Osteocyte (in vitro differentiated cells): ENCODE measurements at regions not wholly inside any gene's neighbourhood (a gene's known extent, or its start where the extent isn't known, plus 50 kb on each side); places are given as distances from the start of the nearest gene placed in this dataset.

Source experiments
- DNase-seq: peaks from one replicate; pipeline ENCODE4 v3.0.0; 2021; ENCODE audit warnings: mixed read lengths; ENCODE audit not compliant: unreplicated experiment; ENCODE audit errors: extremely low spot score
- H3K27ac Mint-ChIP-seq: one replicate; pipeline ENCODE4 v1.8.0; 2021; ENCODE audit warnings: mild to moderate bottlenecking, mixed read lengths; ENCODE audit not compliant: unreplicated experiment
- H3K27me3 Mint-ChIP-seq: one replicate; pipeline ENCODE4 v1.8.0; 2021; ENCODE audit warnings: mixed read lengths; ENCODE audit not compliant: unreplicated experiment
- H3K36me3 Mint-ChIP-seq: one replicate; pipeline ENCODE4 v1.8.0; 2021; ENCODE audit warnings: mixed read lengths; ENCODE audit not compliant: unreplicated experiment
- H3K4me1 Mint-ChIP-seq: one replicate; pipeline ENCODE4 v1.8.0; 2021; ENCODE audit warnings: mixed read lengths; ENCODE audit not compliant: unreplicated experiment
- H3K4me3 Mint-ChIP-seq: one replicate; pipeline ENCODE4 v1.8.0; 2021; ENCODE audit warnings: mild to moderate bottlenecking, moderate library complexity, mixed read lengths; ENCODE audit not compliant: unreplicated experiment
- H3K9me3 Mint-ChIP-seq: one replicate; pipeline ENCODE4 v1.8.0; 2021; ENCODE audit warnings: mixed read lengths; ENCODE audit not compliant: unreplicated experiment
- CTCF ChIP-seq: fragments of 200-600 bp; sonication (generic); IDR thresholded peaks from 2 replicates; pipeline ENCODE4 v1.5.0; 2021; ENCODE audit warnings: antibody characterized with exemption, mild to moderate bottlenecking, moderate library complexity

- Mint-ChIP-seq H3K4me1 (no peaks in the 10 kb centered on the region), H3K27me3 (peaks cover 2% of the 10 kb centered on the region), H3K9me3 (peaks cover 6% of the 10 kb centered on the region), H3K36me3 (no peaks in the 10 kb centered on the region), H3K27ac (no peak overlapping the region), H3K4me3 (no peak overlapping the region)
- no peak for TF ChIP-seq CTCF
- DNase-seq: peak; percentile 79
These were observed 254.0 kb downstream of the PTPRU start for GRCh38 chr1:29490204-29490934.

GRCh38 chr1:29489471-29489870, 253.1 kb downstream of the PTPRU start:
- no peak overlapping the region for H3K4me3 Mint-ChIP-seq

GRCh38 chr1:29488794-29489311, 252.5 kb downstream of the PTPRU start:
- H3K36me3 Mint-ChIP-seq: no peaks in the 10 kb centered on the region
- H3K9me3 Mint-ChIP-seq: no peaks in the 10 kb centered on the region
- no peak overlapping the region for H3K4me3 Mint-ChIP-seq
- no peak overlapping the region for H3K27ac Mint-ChIP-seq
- no peak for TF ChIP-seq CTCF
- peaks cover 2% of the 10 kb centered on the region for H3K27me3 Mint-ChIP-seq
- DNase-seq: peak; percentile 79
- no peaks in the 10 kb centered on the region for H3K4me1 Mint-ChIP-seq

More at GRCh38 chr1:29489471-29489870, 253.1 kb downstream of the PTPRU start:
- H3K4me1 Mint-ChIP-seq: no peaks in the 10 kb centered on the region
- peak; percentile 69 for DNase-seq
- H3K27ac Mint-ChIP-seq: no peak overlapping the region
- H3K9me3 Mint-ChIP-seq: peaks cover 3% of the 10 kb centered on the region
- peaks cover 2% of the 10 kb centered on the region for H3K27me3 Mint-ChIP-seq
- no peaks in the 10 kb centered on the region for H3K36me3 Mint-ChIP-seq
- no peak for TF ChIP-seq CTCF

- no peak overlapping the region for H3K27ac Mint-ChIP-seq
- H3K4me3 Mint-ChIP-seq: no peak overlapping the region
- no peaks in the 10 kb centered on the region for H3K9me3 Mint-ChIP-seq
- H3K4me1 Mint-ChIP-seq: no peaks in the 10 kb centered on the region
- H3K27me3 Mint-ChIP-seq: peaks cover under 1% of the 10 kb centered on the region
- no peak for TF ChIP-seq CTCF
- peak; percentile 73 for DNase-seq
- H3K36me3 Mint-ChIP-seq: no peaks in the 10 kb centered on the region
These were observed 251.9 kb downstream of the PTPRU start for GRCh38 chr1:29488086-29488793.

- Mint-ChIP-seq H3K36me3 (no peaks in the 10 kb centered on the region), H3K27me3 (no peaks in the 10 kb centered on the region), H3K27ac (no peak overlapping the region), H3K9me3 (no peaks in the 10 kb centered on the region), H3K4me1 (no peaks in the 10 kb centered on the region), H3K4me3 (no peak overlapping the region)
- TF ChIP-seq CTCF: no peak
- DNase-seq: peak; percentile 66
These were observed 251.0 kb downstream of the PTPRU start for GRCh38 chr1:29487291-29487690.
